ENCODE measurements at regions not wholly inside any gene's neighbourhood (a gene's known extent, or its start where the extent isn't known, plus 50 kb on each side); places are given as distances from the start of the nearest gene placed in this dataset.

- ATAC-seq: no peak
- TF ChIP-seq SIN3A (IDR thresholded peaks at IDR 0.05; ENCODE audit: borderline replicate concordance, insufficient read depth, low read depth, low read length) (no peak), CTCF (IDR thresholded peaks at IDR 0.05) (no peak), REST (IDR thresholded peaks at IDR 0.05; ENCODE audit: insufficient read depth in 1 of 2, low read depth in 2 of 2, low read length in 1 of 2) (no peak), TCF7L2 (IDR thresholded peaks at IDR 0.05; ENCODE audit: low read depth, low read length) (no peak), POLR2AphosphoS5 (IDR thresholded peaks at IDR 0.05; ENCODE audit: low read depth, low read length) (no peak)
- no peak for DNase-seq (ENCODE audit: low read depth, low spot score)
- intact Hi-C loops (cut with micrococcal nuclease; ENCODE audit: unreplicated experiment): no loop called here
- H3K27me3 ChIP-seq (ENCODE audit: control insufficient read depth, insufficient read depth, low read length): no peaks in the 10 kb centered on the region
- H3K4me1 ChIP-seq (ENCODE audit: control insufficient read depth, insufficient read depth, low read length): no peaks in the 10 kb centered on the region
- ChIA-PET POLR2A (no interaction called here), CTCF (no interaction called here)
- no TSS peak for BruUV-seq (replicated peaks)
- no peak overlapping the region for H3K4me3 ChIP-seq (ENCODE audit: low read depth in 2 of 2, low read length in 2 of 2)
- no peak overlapping the region for H3K27ac ChIP-seq (ENCODE audit: low read length)
- H3K36me3 ChIP-seq (ENCODE audit: control insufficient read depth, insufficient read depth, low read length): no peaks in the 10 kb centered on the region
- no peaks in the 10 kb centered on the region for H3K9me3 ChIP-seq (ENCODE audit: control insufficient read depth, insufficient read depth, low read depth, low read length)
- in situ Hi-C loops (cut with HindIII; ENCODE audit: low pct_unique_long_range_greater_than_20kb, low sequenced_read_pairs): no loop called here
Observed at GRCh38 chr15:39040861-39041260, 476.2 kb upstream of the RASGRP1 start.

- POLR2A ChIA-PET: no interaction called here
- H3K27me3 ChIP-seq (ENCODE audit: control insufficient read depth, insufficient read depth, low read length): no peaks in the 10 kb centered on the region
- no peak for DNase-seq (ENCODE audit: low read depth, low spot score)
- BruUV-seq (replicated peaks): no TSS peak
- intact Hi-C loops (cut with micrococcal nuclease; ENCODE audit: unreplicated experiment) (no loop called here), in situ Hi-C loops (cut with HindIII; ENCODE audit: low pct_unique_long_range_greater_than_20kb, low sequenced_read_pairs) (no loop called here)
- H3K4me3 ChIP-seq (ENCODE audit: low read depth in 2 of 2, low read length in 2 of 2): no peak overlapping the region
- H3K9me3 ChIP-seq (ENCODE audit: control insufficient read depth, insufficient read depth, low read depth, low read length): no peaks in the 10 kb centered on the region
- no peaks in the 10 kb centered on the region for H3K36me3 ChIP-seq (ENCODE audit: control insufficient read depth, insufficient read depth, low read length)
- H3K4me1 ChIP-seq (ENCODE audit: control insufficient read depth, insufficient read depth, low read length): no peaks in the 10 kb centered on the region
- TF ChIP-seq TCF7L2 (IDR thresholded peaks at IDR 0.05; ENCODE audit: low read depth, low read length) (no peak), CTCF (IDR thresholded peaks at IDR 0.05) (no peak)
- no peak overlapping the region for H3K27ac ChIP-seq (ENCODE audit: low read length)
- CTCF ChIA-PET: no interaction called here
- ATAC-seq: no peak
Observed at GRCh38 chr15:39041979-39042495, 477.4 kb upstream of the RASGRP1 start.

Data from Panc1 (cell line).